H1 (cell line): ENCODE measurements at regions not wholly inside any gene's neighbourhood (a gene's known extent, or its start where the extent isn't known, plus 50 kb on each side); places are given as distances from the start of the nearest gene placed in this dataset.

Experiments
- CEBPB ChIP-seq: IDR thresholded peaks from 2 replicates; pipeline ENCODE4 v1.6.1; 2012; ENCODE audit warnings: low read depth, low read length
- GTF2F1 ChIP-seq: IDR thresholded peaks from 2 replicates; pipeline ENCODE4 v1.6.1; 2012; ENCODE audit warnings: low read depth, low read length, improper control_type of control experiment, borderline replicate concordance
- USF2 ChIP-seq: IDR thresholded peaks from 2 replicates; pipeline ENCODE4 v1.6.1; 2011; ENCODE audit warnings: low read length, improper control_type of control experiment

DNA sequence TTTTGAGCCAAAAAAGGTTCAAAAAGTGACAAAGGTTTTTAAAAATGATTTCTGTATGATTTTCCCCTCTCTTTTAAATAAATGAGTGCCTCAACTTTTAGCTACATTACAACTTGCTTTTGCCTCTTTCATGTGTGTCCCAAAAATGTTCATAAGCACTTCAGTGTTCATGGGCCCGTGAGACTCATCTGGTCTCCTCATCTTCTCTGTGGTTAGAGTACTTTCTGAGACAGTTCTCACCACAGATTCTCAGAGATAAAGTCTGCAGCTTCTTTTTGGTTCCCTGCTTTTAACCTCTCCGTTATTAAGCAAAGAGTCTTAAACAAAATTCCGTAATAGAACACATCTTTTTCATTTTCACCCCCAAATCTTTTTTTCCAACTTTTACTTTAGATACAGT is 156.9 kb downstream of the DLEU7 start (continued):
- TF ChIP-seq GTF2F1: no peak
- no peak for TF ChIP-seq USF2
- no peak for TF ChIP-seq CEBPB
